GM20000 (cell line): ENCODE measurements at regions not wholly inside any gene's neighbourhood (a gene's known extent, or its start where the extent isn't known, plus 50 kb on each side); places are given as distances from the start of the nearest gene placed in this dataset.
"Not testable (repeated sequence)": the region's sequence is repeated elsewhere in the genome, so short reads cannot be mapped to it uniquely, and the experiment has no call there.

Experiments used
- DNase-seq: peaks from one replicate; pipeline ENCODE4 v3.0.0; 2012; ENCODE audit warnings: low spot score
- CTCF ChIP-seq: IDR thresholded peaks from 2 replicates; pipeline ENCODE4 v1.5.1; 2012; ENCODE audit warnings: mild to moderate bottlenecking, control low read depth; ENCODE audit errors: extremely low read depth, missing control alignments

- TF ChIP-seq CTCF = no peak
- DNase-seq = no peak
Observed at GRCh38 chrX:99305573-99305972, 1104.5 kb downstream of the PCDH19 start.

DNA sequence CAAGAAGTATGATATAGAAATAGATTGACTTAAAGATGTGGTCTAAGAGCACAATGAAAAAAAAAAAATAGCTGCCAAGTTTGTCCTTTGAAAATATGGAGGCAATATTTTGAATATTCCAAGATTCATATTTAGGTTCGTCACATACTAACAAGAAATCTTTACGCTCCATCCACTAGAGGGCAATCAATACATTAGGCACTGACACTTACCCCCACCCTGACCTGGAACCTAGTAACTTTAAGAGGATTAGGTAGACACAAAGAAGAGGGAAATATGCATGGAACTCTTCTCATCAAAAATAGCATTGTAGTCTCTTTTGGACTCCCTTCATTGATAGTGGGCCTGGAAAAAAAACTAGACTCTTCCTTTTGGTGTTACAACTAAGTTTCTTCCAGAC lies 1108.1 kb downstream of the PCDH19 start:
- no peak for DNase-seq
- TF ChIP-seq CTCF = no peak

GRCh38 chrX:99271641-99272040 lies 1138.4 kb downstream of the PCDH19 start:
- DNase-seq = no peak
- no peak for TF ChIP-seq CTCF

GRCh38 chrX:99266255-99266654 lies 1143.8 kb downstream of the PCDH19 start:
- no peak for TF ChIP-seq CTCF
- DNase-seq = no peak

DNA sequence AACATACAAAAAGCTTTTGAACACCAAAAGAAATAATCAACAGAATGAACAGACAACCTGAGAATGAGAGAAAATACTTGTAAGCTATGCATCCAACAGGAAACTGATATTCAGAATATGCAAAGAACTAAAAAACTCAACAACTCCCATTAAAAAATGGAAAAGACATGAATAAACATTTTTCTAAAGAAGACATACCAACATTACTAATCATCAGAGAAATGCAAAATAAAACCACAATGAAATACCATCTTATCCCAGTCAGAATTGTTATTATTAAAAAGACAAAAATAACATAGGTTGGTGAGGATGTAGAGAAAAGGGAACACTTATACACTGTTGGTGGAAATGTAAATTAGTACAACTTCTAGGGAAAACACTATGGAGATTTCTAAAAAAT lies 1161.9 kb downstream of the PCDH19 start:
- no peak for TF ChIP-seq CTCF
- no peak for DNase-seq

- no peak for DNase-seq
- TF ChIP-seq CTCF = no peak
Observed at GRCh38 chrX:99242001-99242400, 1168.1 kb downstream of the PCDH19 start.

DNA sequence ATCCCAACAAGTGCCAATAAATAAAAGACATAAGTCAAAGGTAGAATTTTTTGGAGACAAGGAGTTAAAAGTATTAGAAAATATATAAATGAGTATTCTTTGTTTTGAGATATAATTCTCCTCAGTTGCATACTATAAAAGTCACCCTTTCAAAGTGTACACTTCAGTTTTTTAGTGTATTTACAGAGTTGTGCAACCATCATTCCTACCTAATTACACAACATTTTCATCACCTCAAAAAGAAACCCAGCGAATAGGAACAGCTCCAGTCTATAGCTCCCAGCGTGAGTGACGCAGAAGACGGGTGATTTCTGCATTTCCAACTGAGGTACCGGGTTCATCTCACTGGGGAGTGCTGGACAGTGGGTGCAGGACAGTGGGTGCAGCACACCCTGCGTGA lies 1175.7 kb downstream of the PCDH19 start:
- not testable (repeated sequence) for DNase-seq

DNA sequence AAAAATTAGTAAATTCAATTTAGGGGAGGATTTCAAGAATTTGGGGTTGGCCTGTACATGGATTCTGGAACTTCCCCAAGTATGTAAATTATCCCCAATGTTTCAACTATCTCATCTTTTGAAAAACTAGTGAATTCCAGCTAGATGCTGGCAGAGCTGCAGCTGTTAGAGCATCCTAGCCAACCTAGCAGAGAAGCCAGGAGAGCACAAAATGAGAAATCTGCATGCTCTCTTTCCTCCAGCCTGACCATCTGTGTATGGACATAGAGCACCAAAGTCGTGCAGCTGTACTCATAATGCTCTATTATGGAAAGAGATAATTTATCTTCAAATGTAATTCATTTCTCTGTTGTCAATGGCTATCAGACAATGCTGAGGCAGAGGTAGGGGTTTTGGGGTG lies 1217.7 kb downstream of the PCDH19 start:
- no peak for DNase-seq

More for the DNA sequence above, 1217.7 kb downstream of the PCDH19 start:
- TF ChIP-seq CTCF = no peak
